Liver (tissue), 7 donors: ENCODE measurements at regions not wholly inside any gene's neighbourhood (a gene's known extent, or its start where the extent isn't known, plus 50 kb on each side); places are given as distances from the start of the nearest gene placed in this dataset.

Source experiments
- DNase-seq: peaks from one replicate; pipeline ENCODE4 v3.0.0-alpha.2; 2017; ENCODE audit warnings: low spot score
- H3K27ac ChIP-seq, 2 donors: one replicate each; pipeline ENCODE4 v1.7.0; 2013; ENCODE audit warnings: inconsistent platforms in 2 of 2, low read length in 2 of 2, control low read depth in 1 of 2, low read depth in 1 of 2, mild to moderate bottlenecking in 1 of 2
- H3K27me3 ChIP-seq, 4 donors: one replicate each; pipeline versions ENCODE4 v1.6.1 to v1.7.0; 2013; ENCODE audit warnings: low read length in 3 of 4, inconsistent platforms in 1 of 4, mild to moderate bottlenecking in 1 of 4, moderate library complexity in 1 of 4; ENCODE audit not compliant: control insufficient read depth in 4 of 4, insufficient read depth in 4 of 4
- H3K36me3 ChIP-seq, 4 donors: one replicate each; pipeline versions ENCODE4 v1.6.1 to v1.7.0; 2013; ENCODE audit warnings: low read length in 3 of 4, mild to moderate bottlenecking in 3 of 4, low read depth in 1 of 4, moderate library complexity in 1 of 4; ENCODE audit not compliant: control insufficient read depth in 4 of 4, insufficient read depth in 3 of 4
- H3K4me1 ChIP-seq, 4 donors: one replicate each; pipeline versions ENCODE4 v1.6.1 to v1.7.0; 2013; ENCODE audit warnings: low read length in 3 of 4, mild to moderate bottlenecking in 3 of 4, moderate library complexity in 1 of 4; ENCODE audit not compliant: control insufficient read depth in 4 of 4, insufficient read depth in 4 of 4
- H3K4me3 ChIP-seq, 3 donors: one replicate each; pipeline versions ENCODE4 v1.6.1 to v1.7.0; 2013; ENCODE audit warnings: low read length in 3 of 3, control low read depth in 1 of 3, low read depth in 1 of 3, mild to moderate bottlenecking in 1 of 3
- H3K9ac ChIP-seq, 2 donors: one replicate each; pipeline ENCODE4 v1.7.0; 2013; ENCODE audit warnings: low read length in 2 of 2, mild to moderate bottlenecking in 2 of 2, moderate library complexity in 2 of 2, control low read depth in 1 of 2, low read depth in 1 of 2
- H3K9me3 ChIP-seq, 4 donors: one replicate each; pipeline versions ENCODE4 v1.6.1 to v1.7.0; 2013; ENCODE audit warnings: low read length in 3 of 4; ENCODE audit not compliant: control insufficient read depth in 4 of 4
- ATF3 ChIP-seq: IDR thresholded peaks from 2 replicates; pipeline ENCODE4 v1.6.1; 2016; ENCODE audit warnings: antibody characterized with exemption
- EGR1 ChIP-seq, 2 donors: IDR thresholded peaks; 2 replicates each; pipeline ENCODE4 v1.6.1; 2016 to 2018; ENCODE audit warnings: antibody characterized with exemption in 2 of 2, low read depth in 2 of 2
- FOXA1 ChIP-seq: IDR thresholded peaks from 2 replicates; pipeline ENCODE4 v1.6.1; 2016; ENCODE audit warnings: antibody characterized with exemption
- GABPA ChIP-seq, 2 donors: IDR thresholded peaks in 1 of 2; conservative IDR thresholded peaks in 1 of 2; 2 replicates each; pipeline ENCODE4 v1.6.1; 2016; ENCODE audit warnings: antibody characterized with exemption in 2 of 2, mild to moderate bottlenecking in 1 of 2, moderate library complexity in 1 of 2
- HNF4A ChIP-seq, 2 donors: conservative IDR thresholded peaks; 2 replicates each; pipeline ENCODE4 v1.6.1; 2016; ENCODE audit warnings: antibody characterized with exemption in 2 of 2, mild to moderate bottlenecking in 2 of 2
- HNF4G ChIP-seq: IDR thresholded peaks from 2 replicates; pipeline ENCODE4 v1.6.1; 2016; ENCODE audit warnings: antibody characterized with exemption
- JUND ChIP-seq, 2 donors: IDR thresholded peaks; 2 replicates each; pipeline ENCODE4 v1.6.1; 2016; ENCODE audit warnings: antibody characterized with exemption in 2 of 2
- NR2F2 ChIP-seq: IDR thresholded peaks from 2 replicates; pipeline ENCODE4 v1.6.1; 2016; ENCODE audit warnings: antibody characterized with exemption
- RAD21 ChIP-seq, 2 donors: IDR thresholded peaks; 2 replicates each; pipeline ENCODE4 v1.6.1; 2016; ENCODE audit warnings: antibody characterized with exemption in 2 of 2, mild to moderate bottlenecking in 2 of 2
- REST ChIP-seq: IDR thresholded peaks from 2 replicates; pipeline ENCODE4 v1.6.1; 2016; ENCODE audit warnings: antibody characterized with exemption, mild to moderate bottlenecking
- RXRA ChIP-seq, 2 donors: IDR thresholded peaks; 2 replicates each; pipeline ENCODE4 v1.6.1; 2017 to 2018; ENCODE audit warnings: antibody characterized with exemption in 2 of 2, mild to moderate bottlenecking in 1 of 2
- TAF1 ChIP-seq: conservative IDR thresholded peaks from 2 replicates; pipeline ENCODE4 v1.6.1; 2016; ENCODE audit warnings: antibody characterized with exemption, mild to moderate bottlenecking
- YY1 ChIP-seq: IDR thresholded peaks from 2 replicates; pipeline ENCODE4 v1.6.1; 2016; ENCODE audit warnings: antibody characterized with exemption, mild to moderate bottlenecking
- WGBS: extraction: QIAGEN DNeasy Blood & Tissue Kit; methylation state at CpG from one replicate; pipeline ENCODE4 v1.1.7; 2013; 5-methylcytosine and 5-hydroxymethylcytosine counted together
- TF ChIP-seq, protein P1 (sequence below): IDR thresholded peaks from 2 replicates; pipeline ENCODE4 v1.6.1; 2016; ENCODE audit warnings: antibody characterized with exemption
- TF ChIP-seq, protein P2 (sequence below): IDR thresholded peaks from 2 replicates; pipeline ENCODE4 v1.6.1; 2016; ENCODE audit warnings: antibody characterized with exemption
- donor health status: healthy.
- donor health status: healthy.
- donor health status: healthy.
- donor health status: healthy.

GRCh38 chr20:34180460-34181120, 60.6 kb upstream of the ASIP start:
- H3K4me1 ChIP-seq: no peaks in the 10 kb centered on the region
- no peak for DNase-seq
- 93% methylated on average over 14 of the region's 14 CpGs for WGBS

GRCh38 chr20:34181484-34181883, 59.7 kb upstream of the ASIP start:
- no peak overlapping the region for H3K9ac ChIP-seq

More at GRCh38 chr20:34180460-34181120, 60.6 kb upstream of the ASIP start:
- Histone ChIP-seq H3K27me3 (peaks cover 0 to 6% (median 0%) of the 10 kb centered on the region in 4 donors), H3K36me3 (no peaks in the 10 kb centered on the region), H3K9me3 (no peaks in the 10 kb centered on the region), H3K4me3 (no peak overlapping the region), H3K9ac (no peak overlapping the region), H3K27ac (no peak overlapping the region)
- TF ChIP-seq JUND (IDR thresholded peaks at IDR 0.05) (no peak), NR2F2 (no peak), HNF4A (conservative IDR thresholded peaks at IDR 0.05) (no peak), ATF3 (no peak), FOXA1 (no peak), GABPA (IDR thresholded peaks at IDR 0.05 in 1 of 2, conservative IDR thresholded peaks at IDR 0.05 in 1 of 2) (no peak), REST (no peak), RAD21 (IDR thresholded peaks at IDR 0.05) (no peak)
- TF ChIP-seq, protein P1, sequence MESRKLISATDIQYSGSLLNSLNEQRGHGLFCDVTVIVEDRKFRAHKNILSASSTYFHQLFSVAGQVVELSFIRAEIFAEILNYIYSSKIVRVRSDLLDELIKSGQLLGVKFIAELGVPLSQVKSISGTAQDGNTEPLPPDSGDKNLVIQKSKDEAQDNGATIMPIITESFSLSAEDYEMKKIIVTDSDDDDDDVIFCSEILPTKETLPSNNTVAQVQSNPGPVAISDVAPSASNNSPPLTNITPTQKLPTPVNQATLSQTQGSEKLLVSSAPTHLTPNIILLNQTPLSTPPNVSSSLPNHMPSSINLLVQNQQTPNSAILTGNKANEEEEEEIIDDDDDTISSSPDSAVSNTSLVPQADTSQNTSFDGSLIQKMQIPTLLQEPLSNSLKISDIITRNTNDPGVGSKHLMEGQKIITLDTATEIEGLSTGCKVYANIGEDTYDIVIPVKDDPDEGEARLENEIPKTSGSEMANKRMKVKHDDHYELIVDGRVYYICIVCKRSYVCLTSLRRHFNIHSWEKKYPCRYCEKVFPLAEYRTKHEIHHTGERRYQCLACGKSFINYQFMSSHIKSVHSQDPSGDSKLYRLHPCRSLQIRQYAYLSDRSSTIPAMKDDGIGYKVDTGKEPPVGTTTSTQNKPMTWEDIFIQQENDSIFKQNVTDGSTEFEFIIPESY: no peak
- TF ChIP-seq, protein P2, sequence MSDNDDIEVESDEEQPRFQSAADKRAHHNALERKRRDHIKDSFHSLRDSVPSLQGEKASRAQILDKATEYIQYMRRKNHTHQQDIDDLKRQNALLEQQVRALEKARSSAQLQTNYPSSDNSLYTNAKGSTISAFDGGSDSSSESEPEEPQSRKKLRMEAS: no peak

More at GRCh38 chr20:34181484-34181883, 59.7 kb upstream of the ASIP start:
- H3K4me3 ChIP-seq: no peak overlapping the region
- H3K9me3 ChIP-seq: no peaks in the 10 kb centered on the region
- 89% methylated on average over 2 of the region's 2 CpGs for WGBS
- H3K27me3 ChIP-seq: peaks cover 0 to 7% (median 0%) of the 10 kb centered on the region in 4 donors
- H3K36me3 ChIP-seq: no peaks in the 10 kb centered on the region
- H3K27ac ChIP-seq: no peak overlapping the region
- TF ChIP-seq, protein P2: no peak
- TF ChIP-seq RXRA (IDR thresholded peaks at IDR 0.05) (no peak), ATF3 (no peak), HNF4G (no peak), YY1 (no peak), EGR1 (IDR thresholded peaks at IDR 0.05; ENCODE audit: low read depth in 2 of 2) (no peak), TAF1 (no peak), RAD21 (IDR thresholded peaks at IDR 0.05) (no peak)
- DNase-seq: no peak
- H3K4me1 ChIP-seq: no peaks in the 10 kb centered on the region
